Thyroid gland (tissue), 4 donors: ENCODE measurements at regions not wholly inside any gene's neighbourhood (a gene's known extent, or its start where the extent isn't known, plus 50 kb on each side); places are given as distances from the start of the nearest gene placed in this dataset.

Experiments used
- POLR2A ChIP-seq, 2 donors: fragments of 450-650 bp; IDR thresholded peaks; one replicate each; pipeline ENCODE4 v1.6.1; 2017; ENCODE audit warnings: antibody characterized with exemption in 2 of 2, mild to moderate bottlenecking in 2 of 2, moderate library complexity in 1 of 2
- TF ChIP-seq, protein P1 (sequence below), 6 experiments: fragments of 200-600 bp in 3 of 6; fragments of 450-650 bp in 3 of 6; sonication (generic) in 3 of 6; IDR thresholded peaks; one replicate each; pipeline ENCODE4 v1.5.1; 2016 to 2019; ENCODE audit warnings: antibody characterized with exemption in 6 of 6, mild to moderate bottlenecking in 2 of 6, inconsistent platforms in 1 of 6, moderate library complexity in 1 of 6

GRCh38 chr3:23654571-23654970 lies 151.2 kb upstream of the UBE2E1 start:
- TF ChIP-seq, protein P1, sequence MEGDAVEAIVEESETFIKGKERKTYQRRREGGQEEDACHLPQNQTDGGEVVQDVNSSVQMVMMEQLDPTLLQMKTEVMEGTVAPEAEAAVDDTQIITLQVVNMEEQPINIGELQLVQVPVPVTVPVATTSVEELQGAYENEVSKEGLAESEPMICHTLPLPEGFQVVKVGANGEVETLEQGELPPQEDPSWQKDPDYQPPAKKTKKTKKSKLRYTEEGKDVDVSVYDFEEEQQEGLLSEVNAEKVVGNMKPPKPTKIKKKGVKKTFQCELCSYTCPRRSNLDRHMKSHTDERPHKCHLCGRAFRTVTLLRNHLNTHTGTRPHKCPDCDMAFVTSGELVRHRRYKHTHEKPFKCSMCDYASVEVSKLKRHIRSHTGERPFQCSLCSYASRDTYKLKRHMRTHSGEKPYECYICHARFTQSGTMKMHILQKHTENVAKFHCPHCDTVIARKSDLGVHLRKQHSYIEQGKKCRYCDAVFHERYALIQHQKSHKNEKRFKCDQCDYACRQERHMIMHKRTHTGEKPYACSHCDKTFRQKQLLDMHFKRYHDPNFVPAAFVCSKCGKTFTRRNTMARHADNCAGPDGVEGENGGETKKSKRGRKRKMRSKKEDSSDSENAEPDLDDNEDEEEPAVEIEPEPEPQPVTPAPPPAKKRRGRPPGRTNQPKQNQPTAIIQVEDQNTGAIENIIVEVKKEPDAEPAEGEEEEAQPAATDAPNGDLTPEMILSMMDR (IDR thresholded peaks at IDR 0.05) = no peak
- no peak for TF ChIP-seq POLR2A (IDR thresholded peaks at IDR 0.05)
